LHCN-M2 (cell line): ENCODE measurements at regions not wholly inside any gene's neighbourhood (a gene's known extent, or its start where the extent isn't known, plus 50 kb on each side); places are given as distances from the start of the nearest gene placed in this dataset.

Experiments used
- DNase-seq: peaks from one replicate; pipeline ENCODE4 v3.0.0-alpha.2; 2012; ENCODE audit warnings: low read depth

- no peak for DNase-seq
Measured at GRCh38 chr3:107297597-107297996, 79.6 kb upstream of the CCDC54 start.

GRCh38 chr3:107307205-107307604 is 70.0 kb upstream of the CCDC54 start:
- no peak for DNase-seq

GRCh38 chr3:107308716-107309115 is 68.5 kb upstream of the CCDC54 start:
- DNase-seq = no peak

GRCh38 chr3:107309312-107309711 is 67.9 kb upstream of the CCDC54 start:
- DNase-seq = peak; percentile 3

- DNase-seq = no peak
Measured at GRCh38 chr3:107313711-107314110, 63.5 kb upstream of the CCDC54 start.

GRCh38 chr3:107315141-107315540 is 62.1 kb upstream of the CCDC54 start:
- DNase-seq = peak; percentile 20

GRCh38 chr3:107323723-107324122 is 53.5 kb upstream of the CCDC54 start:
- DNase-seq = no peak

- no peak for DNase-seq
Measured at GRCh38 chr3:107325446-107325845, 51.8 kb upstream of the CCDC54 start.
